GM23338 (cell line): ENCODE measurements at regions not wholly inside any gene's neighbourhood (a gene's known extent, or its start where the extent isn't known, plus 50 kb on each side); places are given as distances from the start of the nearest gene placed in this dataset.

ENCODE experiments used
- ATAC-seq: fragments of 200-7000 bp; cut with Tn5 transposase; 3 replicates; pipeline ENCODE4 v1.9.1; 2020
- DNase-seq: peaks from one replicate; pipeline ENCODE4 v3.0.0-alpha.2; 2015; ENCODE audit warnings: low spot score
- H2AFZ ChIP-seq: fragments of 200-600 bp; sonication (generic); 2 replicates; pipeline ENCODE4 v1.8.0; 2016; ENCODE audit warnings: antibody characterized with exemption, mild to moderate bottlenecking, moderate library complexity
- H3F3A ChIP-seq: fragments of 200-600 bp; sonication (generic); replicated peaks from 2 replicates; pipeline ENCODE4 v1.8.0; 2017; ENCODE audit warnings: antibody characterized with exemption, mixed run types, low read depth
- H3K27ac ChIP-seq: fragments of 200-600 bp; sonication (generic); 2 replicates; pipeline ENCODE4 v1.6.1; 2016; ENCODE audit warnings: low read depth
- H3K27me3 ChIP-seq: fragments of 200-600 bp; sonication (generic); 2 replicates; pipeline ENCODE4 v1.8.0; 2016; ENCODE audit warnings: mild to moderate bottlenecking, mixed run types, moderate library complexity; ENCODE audit not compliant: insufficient read depth
- H3K36me3 ChIP-seq: fragments of 200-600 bp; sonication (generic); 2 replicates; pipeline ENCODE4 v1.8.0; 2016; ENCODE audit warnings: mild to moderate bottlenecking; ENCODE audit not compliant: insufficient read depth
- H3K4me1 ChIP-seq: fragments of 200-600 bp; sonication (generic); 2 replicates; pipeline ENCODE4 v1.8.0; 2016; ENCODE audit warnings: mild to moderate bottlenecking, moderate library complexity; ENCODE audit not compliant: insufficient read depth
- H3K4me2 ChIP-seq: fragments of 200-600 bp; sonication (generic); 2 replicates; pipeline ENCODE4 v1.7.1; 2017; ENCODE audit warnings: mixed run types
- H3K4me3 ChIP-seq: fragments of 200-600 bp; sonication (generic); 2 replicates; pipeline ENCODE4 v1.6.1; 2016; ENCODE audit warnings: mixed run types
- H3K79me2 ChIP-seq: fragments of 200-600 bp; sonication (generic); replicated peaks from 2 replicates; pipeline ENCODE4 v1.8.0; 2017; ENCODE audit warnings: mild to moderate bottlenecking; ENCODE audit not compliant: insufficient read depth
- H3K9me2 ChIP-seq: fragments of 200-600 bp; sonication (generic); 2 replicates; pipeline ENCODE4 v1.8.0; 2017; ENCODE audit not compliant: insufficient read depth
- H4K20me1 ChIP-seq: fragments of 200-600 bp; sonication (generic); replicated peaks from 2 replicates; pipeline ENCODE4 v1.8.0; 2017; ENCODE audit warnings: mild to moderate bottlenecking; ENCODE audit not compliant: insufficient read depth
- H3K27ac Mint-ChIP-seq: 2 replicates; pipeline ENCODE4 v1.8.0; 2020; ENCODE audit warnings: inconsistent platforms, mild to moderate bottlenecking, moderate library complexity, mixed read lengths
- H3K27me3 Mint-ChIP-seq: 3 replicates; pipeline ENCODE4 v1.8.0; 2022; ENCODE audit warnings: low read depth, mild to moderate bottlenecking, moderate library complexity, mixed read lengths, inconsistent platforms; ENCODE audit not compliant: insufficient read depth, poor library complexity
- H3K36me3 Mint-ChIP-seq: 3 replicates; pipeline ENCODE4 v1.8.0; 2021; ENCODE audit warnings: low read depth, mild to moderate bottlenecking, inconsistent platforms, moderate library complexity, mixed read lengths
- H3K4me1 Mint-ChIP-seq: 3 replicates; pipeline ENCODE4 v1.8.0; 2020; ENCODE audit warnings: mild to moderate bottlenecking, inconsistent platforms, mixed read lengths
- H3K4me3 Mint-ChIP-seq: 3 replicates; pipeline ENCODE4 v1.8.0; 2021; ENCODE audit warnings: moderate library complexity, mild to moderate bottlenecking, inconsistent platforms, mixed read lengths
- H3K9me3 Mint-ChIP-seq: 3 replicates; pipeline ENCODE4 v1.8.0; 2020; ENCODE audit warnings: moderate library complexity, mild to moderate bottlenecking, inconsistent platforms, mixed read lengths
- CREB1 ChIP-seq: fragments of 250-450 bp; sonication (Bioruptor Pico); IDR thresholded peaks from 2 replicates; pipeline ENCODE4 v1.5.0; 2020; ENCODE audit warnings: low read depth, mild to moderate bottlenecking, moderate library complexity
- EZH2 ChIP-seq: fragments of 200-600 bp; sonication (generic); IDR thresholded peaks from one replicate; pipeline ENCODE4 v1.8.0; 2017; ENCODE audit warnings: antibody characterized with exemption, mild to moderate bottlenecking, low read depth; ENCODE audit not compliant: unreplicated experiment
- EZH2phosphoT487 ChIP-seq: fragments of 200-600 bp; sonication (generic); IDR thresholded peaks from one replicate; pipeline ENCODE4 v1.8.1; 2018; ENCODE audit warnings: antibody characterized with exemption; ENCODE audit not compliant: unreplicated experiment
- JUNB ChIP-seq: IDR thresholded peaks from one replicate; pipeline ENCODE4 v1.6.1; 2016; ENCODE audit warnings: antibody characterized with exemption; ENCODE audit not compliant: unreplicated experiment
- NANOG ChIP-seq: IDR thresholded peaks from 2 replicates; pipeline ENCODE4 v1.6.1; 2016; ENCODE audit warnings: antibody characterized with exemption, borderline replicate concordance
- POLR2AphosphoS5 ChIP-seq: IDR thresholded peaks from 2 replicates; pipeline ENCODE4 v1.6.1; 2016; ENCODE audit warnings: antibody characterized with exemption, low read depth
- STAT1 ChIP-seq: IDR thresholded peaks from one replicate; pipeline ENCODE4 v1.6.1; 2016; ENCODE audit warnings: antibody characterized with exemption; ENCODE audit not compliant: unreplicated experiment
- ZNF114 ChIP-seq: fragments of 250-450 bp; sonication (Bioruptor Pico); IDR thresholded peaks from 2 replicates; pipeline ENCODE4 v1.5.0; 2020; ENCODE audit warnings: mild to moderate bottlenecking, moderate library complexity
- ZNF331 ChIP-seq: fragments of 250-450 bp; sonication (Bioruptor Pico); IDR thresholded peaks from 2 replicates; pipeline ENCODE4 v1.5.0; 2020; ENCODE audit warnings: low read depth, mild to moderate bottlenecking, moderate library complexity
- TF ChIP-seq, protein P1 (sequence below): IDR thresholded peaks from 2 replicates; pipeline ENCODE4 v1.6.1; 2016; ENCODE audit warnings: antibody characterized with exemption
- TF ChIP-seq, protein P2 (sequence below): fragments of 250-450 bp; sonication (Bioruptor Pico); IDR thresholded peaks from 2 replicates; pipeline ENCODE4 v1.5.0; 2020; ENCODE audit warnings: mild to moderate bottlenecking, moderate library complexity
- TF ChIP-seq, protein P3 (sequence below), 2 experiments: fragments of 200-600 bp in 1 of 2; sonication (generic) in 1 of 2; conservative IDR thresholded peaks; 2 replicates each; pipeline versions ENCODE4 v1.5.1 to v1.6.1; 2016 to 2017; ENCODE audit warnings: antibody characterized with exemption in 2 of 2, low read depth in 2 of 2, mild to moderate bottlenecking in 2 of 2, moderate library complexity in 1 of 2
- TF ChIP-seq, protein P4 (sequence below): IDR thresholded peaks from one replicate; pipeline ENCODE4 v1.6.1; 2018; ENCODE audit warnings: antibody characterized with exemption; ENCODE audit not compliant: unreplicated experiment

DNA sequence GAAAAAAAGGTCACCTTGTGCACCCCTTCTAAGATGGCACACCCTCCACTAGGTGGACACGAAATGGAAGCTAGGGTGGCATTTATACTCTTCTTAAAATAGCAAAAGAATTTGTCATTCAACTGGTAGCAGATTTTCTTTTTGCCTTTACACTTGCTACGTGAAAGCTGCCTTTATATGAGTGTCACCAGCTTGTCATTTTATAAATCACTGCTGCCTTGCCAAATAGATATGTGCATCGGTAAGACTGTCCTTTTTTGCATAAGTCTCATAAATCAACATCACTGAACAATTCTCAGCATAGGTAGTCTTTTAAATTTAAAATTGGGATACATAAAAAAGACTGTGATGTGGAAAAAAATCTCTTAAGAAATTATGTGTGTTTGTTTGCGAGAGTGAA is 764.1 kb downstream of the TDRD15 start:
- Mint-ChIP-seq H3K4me3 (no peak overlapping the region), H3K36me3 (no peaks in the 10 kb centered on the region), H3K4me1 (no peaks in the 10 kb centered on the region), H3K27me3 (peaks cover 3% of the 10 kb centered on the region), H3K9me3 (no peaks in the 10 kb centered on the region), H3K27ac (no peak overlapping the region)
- H3K27ac ChIP-seq: no peak overlapping the region
- ATAC-seq: no peak
- no peak overlapping the region for H3K4me2 ChIP-seq
- TF ChIP-seq, protein P1, sequence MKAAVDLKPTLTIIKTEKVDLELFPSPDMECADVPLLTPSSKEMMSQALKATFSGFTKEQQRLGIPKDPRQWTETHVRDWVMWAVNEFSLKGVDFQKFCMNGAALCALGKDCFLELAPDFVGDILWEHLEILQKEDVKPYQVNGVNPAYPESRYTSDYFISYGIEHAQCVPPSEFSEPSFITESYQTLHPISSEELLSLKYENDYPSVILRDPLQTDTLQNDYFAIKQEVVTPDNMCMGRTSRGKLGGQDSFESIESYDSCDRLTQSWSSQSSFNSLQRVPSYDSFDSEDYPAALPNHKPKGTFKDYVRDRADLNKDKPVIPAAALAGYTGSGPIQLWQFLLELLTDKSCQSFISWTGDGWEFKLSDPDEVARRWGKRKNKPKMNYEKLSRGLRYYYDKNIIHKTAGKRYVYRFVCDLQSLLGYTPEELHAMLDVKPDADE: no peak
- TF ChIP-seq, protein P2, sequence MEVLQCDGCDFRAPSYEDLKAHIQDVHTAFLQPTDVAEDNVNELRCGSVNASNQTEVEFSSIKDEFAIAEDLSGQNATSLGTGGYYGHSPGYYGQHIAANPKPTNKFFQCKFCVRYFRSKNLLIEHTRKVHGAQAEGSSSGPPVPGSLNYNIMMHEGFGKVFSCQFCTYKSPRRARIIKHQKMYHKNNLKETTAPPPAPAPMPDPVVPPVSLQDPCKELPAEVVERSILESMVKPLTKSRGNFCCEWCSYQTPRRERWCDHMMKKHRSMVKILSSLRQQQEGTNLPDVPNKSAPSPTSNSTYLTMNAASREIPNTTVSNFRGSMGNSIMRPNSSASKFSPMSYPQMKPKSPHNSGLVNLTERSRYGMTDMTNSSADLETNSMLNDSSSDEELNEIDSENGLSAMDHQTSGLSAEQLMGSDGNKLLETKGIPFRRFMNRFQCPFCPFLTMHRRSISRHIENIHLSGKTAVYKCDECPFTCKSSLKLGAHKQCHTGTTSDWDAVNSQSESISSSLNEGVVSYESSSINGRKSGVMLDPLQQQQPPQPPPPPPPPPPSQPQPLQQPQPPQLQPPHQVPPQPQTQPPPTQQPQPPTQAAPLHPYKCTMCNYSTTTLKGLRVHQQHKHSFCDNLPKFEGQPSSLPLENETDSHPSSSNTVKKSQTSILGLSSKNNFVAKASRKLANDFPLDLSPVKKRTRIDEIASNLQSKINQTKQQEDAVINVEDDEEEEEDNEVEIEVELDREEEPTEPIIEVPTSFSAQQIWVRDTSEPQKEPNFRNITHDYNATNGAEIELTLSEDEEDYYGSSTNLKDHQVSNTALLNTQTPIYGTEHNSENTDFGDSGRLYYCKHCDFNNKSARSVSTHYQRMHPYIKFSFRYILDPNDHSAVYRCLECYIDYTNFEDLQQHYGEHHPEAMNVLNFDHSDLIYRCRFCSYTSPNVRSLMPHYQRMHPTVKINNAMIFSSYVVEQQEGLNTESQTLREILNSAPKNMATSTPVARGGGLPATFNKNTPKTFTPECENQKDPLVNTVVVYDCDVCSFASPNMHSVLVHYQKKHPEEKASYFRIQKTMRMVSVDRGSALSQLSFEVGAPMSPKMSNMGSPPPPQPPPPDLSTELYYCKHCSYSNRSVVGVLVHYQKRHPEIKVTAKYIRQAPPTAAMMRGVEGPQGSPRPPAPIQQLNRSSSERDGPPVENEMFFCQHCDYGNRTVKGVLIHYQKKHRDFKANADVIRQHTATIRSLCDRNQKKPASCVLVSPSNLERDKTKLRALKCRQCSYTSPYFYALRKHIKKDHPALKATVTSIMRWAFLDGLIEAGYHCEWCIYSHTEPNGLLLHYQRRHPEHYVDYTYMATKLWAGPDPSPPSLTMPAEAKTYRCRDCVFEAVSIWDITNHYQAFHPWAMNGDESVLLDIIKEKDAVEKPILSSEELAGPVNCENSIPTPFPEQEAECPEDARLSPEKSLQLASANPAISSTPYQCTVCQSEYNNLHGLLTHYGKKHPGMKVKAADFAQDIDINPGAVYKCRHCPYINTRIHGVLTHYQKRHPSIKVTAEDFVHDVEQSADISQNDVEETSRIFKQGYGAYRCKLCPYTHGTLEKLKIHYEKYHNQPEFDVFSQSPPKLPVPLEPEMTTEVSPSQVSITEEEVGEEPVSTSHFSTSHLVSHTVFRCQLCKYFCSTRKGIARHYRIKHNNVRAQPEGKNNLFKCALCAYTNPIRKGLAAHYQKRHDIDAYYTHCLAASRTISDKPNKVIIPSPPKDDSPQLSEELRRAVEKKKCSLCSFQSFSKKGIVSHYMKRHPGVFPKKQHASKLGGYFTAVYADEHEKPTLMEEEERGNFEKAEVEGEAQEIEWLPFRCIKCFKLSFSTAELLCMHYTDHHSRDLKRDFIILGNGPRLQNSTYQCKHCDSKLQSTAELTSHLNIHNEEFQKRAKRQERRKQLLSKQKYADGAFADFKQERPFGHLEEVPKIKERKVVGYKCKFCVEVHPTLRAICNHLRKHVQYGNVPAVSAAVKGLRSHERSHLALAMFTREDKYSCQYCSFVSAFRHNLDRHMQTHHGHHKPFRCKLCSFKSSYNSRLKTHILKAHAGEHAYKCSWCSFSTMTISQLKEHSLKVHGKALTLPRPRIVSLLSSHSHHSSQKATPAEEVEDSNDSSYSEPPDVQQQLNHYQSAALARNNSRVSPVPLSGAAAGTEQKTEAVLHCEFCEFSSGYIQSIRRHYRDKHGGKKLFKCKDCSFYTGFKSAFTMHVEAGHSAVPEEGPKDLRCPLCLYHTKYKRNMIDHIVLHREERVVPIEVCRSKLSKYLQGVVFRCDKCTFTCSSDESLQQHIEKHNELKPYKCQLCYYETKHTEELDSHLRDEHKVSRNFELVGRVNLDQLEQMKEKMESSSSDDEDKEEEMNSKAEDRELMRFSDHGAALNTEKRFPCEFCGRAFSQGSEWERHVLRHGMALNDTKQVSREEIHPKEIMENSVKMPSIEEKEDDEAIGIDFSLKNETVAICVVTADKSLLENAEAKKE (CRISPR knock-in tag): no peak
- no peak for TF ChIP-seq EZH2phosphoT487
- no peak for TF ChIP-seq EZH2
- TF ChIP-seq STAT1: no peak
- no peak for TF ChIP-seq ZNF114 (CRISPR knock-in tag)
- TF ChIP-seq, protein P3, sequence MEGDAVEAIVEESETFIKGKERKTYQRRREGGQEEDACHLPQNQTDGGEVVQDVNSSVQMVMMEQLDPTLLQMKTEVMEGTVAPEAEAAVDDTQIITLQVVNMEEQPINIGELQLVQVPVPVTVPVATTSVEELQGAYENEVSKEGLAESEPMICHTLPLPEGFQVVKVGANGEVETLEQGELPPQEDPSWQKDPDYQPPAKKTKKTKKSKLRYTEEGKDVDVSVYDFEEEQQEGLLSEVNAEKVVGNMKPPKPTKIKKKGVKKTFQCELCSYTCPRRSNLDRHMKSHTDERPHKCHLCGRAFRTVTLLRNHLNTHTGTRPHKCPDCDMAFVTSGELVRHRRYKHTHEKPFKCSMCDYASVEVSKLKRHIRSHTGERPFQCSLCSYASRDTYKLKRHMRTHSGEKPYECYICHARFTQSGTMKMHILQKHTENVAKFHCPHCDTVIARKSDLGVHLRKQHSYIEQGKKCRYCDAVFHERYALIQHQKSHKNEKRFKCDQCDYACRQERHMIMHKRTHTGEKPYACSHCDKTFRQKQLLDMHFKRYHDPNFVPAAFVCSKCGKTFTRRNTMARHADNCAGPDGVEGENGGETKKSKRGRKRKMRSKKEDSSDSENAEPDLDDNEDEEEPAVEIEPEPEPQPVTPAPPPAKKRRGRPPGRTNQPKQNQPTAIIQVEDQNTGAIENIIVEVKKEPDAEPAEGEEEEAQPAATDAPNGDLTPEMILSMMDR (conservative IDR thresholded peaks at IDR 0.05; ENCODE audit: low read depth in 2 of 2): no peak
- no peak for TF ChIP-seq JUNB
- TF ChIP-seq NANOG: no peak
- no peak for TF ChIP-seq POLR2AphosphoS5
- TF ChIP-seq CREB1: no peak
- TF ChIP-seq, protein P4, sequence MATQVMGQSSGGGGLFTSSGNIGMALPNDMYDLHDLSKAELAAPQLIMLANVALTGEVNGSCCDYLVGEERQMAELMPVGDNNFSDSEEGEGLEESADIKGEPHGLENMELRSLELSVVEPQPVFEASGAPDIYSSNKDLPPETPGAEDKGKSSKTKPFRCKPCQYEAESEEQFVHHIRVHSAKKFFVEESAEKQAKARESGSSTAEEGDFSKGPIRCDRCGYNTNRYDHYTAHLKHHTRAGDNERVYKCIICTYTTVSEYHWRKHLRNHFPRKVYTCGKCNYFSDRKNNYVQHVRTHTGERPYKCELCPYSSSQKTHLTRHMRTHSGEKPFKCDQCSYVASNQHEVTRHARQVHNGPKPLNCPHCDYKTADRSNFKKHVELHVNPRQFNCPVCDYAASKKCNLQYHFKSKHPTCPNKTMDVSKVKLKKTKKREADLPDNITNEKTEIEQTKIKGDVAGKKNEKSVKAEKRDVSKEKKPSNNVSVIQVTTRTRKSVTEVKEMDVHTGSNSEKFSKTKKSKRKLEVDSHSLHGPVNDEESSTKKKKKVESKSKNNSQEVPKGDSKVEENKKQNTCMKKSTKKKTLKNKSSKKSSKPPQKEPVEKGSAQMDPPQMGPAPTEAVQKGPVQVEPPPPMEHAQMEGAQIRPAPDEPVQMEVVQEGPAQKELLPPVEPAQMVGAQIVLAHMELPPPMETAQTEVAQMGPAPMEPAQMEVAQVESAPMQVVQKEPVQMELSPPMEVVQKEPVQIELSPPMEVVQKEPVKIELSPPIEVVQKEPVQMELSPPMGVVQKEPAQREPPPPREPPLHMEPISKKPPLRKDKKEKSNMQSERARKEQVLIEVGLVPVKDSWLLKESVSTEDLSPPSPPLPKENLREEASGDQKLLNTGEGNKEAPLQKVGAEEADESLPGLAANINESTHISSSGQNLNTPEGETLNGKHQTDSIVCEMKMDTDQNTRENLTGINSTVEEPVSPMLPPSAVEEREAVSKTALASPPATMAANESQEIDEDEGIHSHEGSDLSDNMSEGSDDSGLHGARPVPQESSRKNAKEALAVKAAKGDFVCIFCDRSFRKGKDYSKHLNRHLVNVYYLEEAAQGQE: no peak
- TF ChIP-seq ZNF331 (CRISPR knock-in tag): no peak
- no peak for DNase-seq
- no peaks in the 10 kb centered on the region for H3K9me2 ChIP-seq
- no peaks in the 10 kb centered on the region for H3F3A ChIP-seq
- no peak overlapping the region for H3K4me3 ChIP-seq
- H3K79me2 ChIP-seq: no peaks in the 10 kb centered on the region
- no peaks in the 10 kb centered on the region for H4K20me1 ChIP-seq
- H3K36me3 ChIP-seq: no peaks in the 10 kb centered on the region
- H2AFZ ChIP-seq: no peak overlapping the region
- H3K4me1 ChIP-seq: no peaks in the 10 kb centered on the region
- H3K27me3 ChIP-seq: no peaks in the 10 kb centered on the region
